PC-3 (cell line): ENCODE measurements at regions not wholly inside any gene's neighbourhood (a gene's known extent, or its start where the extent isn't known, plus 50 kb on each side); places are given as distances from the start of the nearest gene placed in this dataset.

ENCODE experiments used
- CTCF ChIP-seq: fragments of 300-600 bp; sonication (generic); conservative IDR thresholded peaks from 2 replicates; pipeline ENCODE4 v1.5.1; 2017; ENCODE audit warnings: antibody characterized with exemption, low read depth, mild to moderate bottlenecking, low read length
- EZH2 ChIP-seq: fragments of 300-600 bp; sonication (generic); IDR thresholded peaks from one replicate; pipeline ENCODE4 v1.6.1; 2017; ENCODE audit warnings: antibody characterized with exemption, mild to moderate bottlenecking, low read length; ENCODE audit not compliant: unreplicated experiment

GRCh38 chr3:194933465-194933864 lies 247.8 kb downstream of the FAM43A start:
- TF ChIP-seq CTCF (no peak), EZH2 (no peak)
